ENCODE measurements at regions not wholly inside any gene's neighbourhood (a gene's known extent, or its start where the extent isn't known, plus 50 kb on each side); places are given as distances from the start of the nearest gene placed in this dataset.

DNA sequence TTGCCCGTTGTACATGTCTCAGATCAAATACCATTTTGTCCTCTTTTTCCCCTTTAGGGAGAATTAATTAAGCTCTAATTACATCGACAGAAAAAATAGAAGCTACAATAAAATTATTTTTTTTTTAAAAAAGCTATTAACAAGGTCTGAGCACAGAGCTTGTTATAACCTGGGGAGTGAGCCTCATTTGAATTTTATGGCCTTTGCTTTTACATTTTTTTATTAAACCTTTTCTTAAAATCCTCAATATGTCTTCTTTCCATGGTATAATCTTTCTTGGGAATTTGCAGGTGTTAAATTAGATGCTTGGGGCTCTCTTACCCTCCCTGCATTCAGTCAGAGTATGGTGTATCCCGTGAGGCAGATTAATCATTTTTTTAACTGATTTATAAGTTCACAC is 212.5 kb upstream of the XYLT1 start:
- H3K4me2 ChIP-seq: no peak overlapping the region
- no peaks in the 10 kb centered on the region for H3K27me3 ChIP-seq
- H3K4me3 ChIP-seq: no peak overlapping the region
- H3K4me1 ChIP-seq: no peaks in the 10 kb centered on the region
- no peak for TF ChIP-seq Cebpa-rat (IDR thresholded peaks at IDR 0.05)
- no peaks in the 10 kb centered on the region for H4K20me1 ChIP-seq
- no peaks in the 10 kb centered on the region for H3K36me3 ChIP-seq
- H3K9ac ChIP-seq: no peak overlapping the region
- peaks cover 5 to 18% (median 9%) of the 10 kb centered on the region in 11 experiments; a peak in 16 of 22 replicates for H3K9me3 ChIP-seq (replicated peaks in 1 of 11)
- H3K27ac ChIP-seq: no peak overlapping the region

DNA sequence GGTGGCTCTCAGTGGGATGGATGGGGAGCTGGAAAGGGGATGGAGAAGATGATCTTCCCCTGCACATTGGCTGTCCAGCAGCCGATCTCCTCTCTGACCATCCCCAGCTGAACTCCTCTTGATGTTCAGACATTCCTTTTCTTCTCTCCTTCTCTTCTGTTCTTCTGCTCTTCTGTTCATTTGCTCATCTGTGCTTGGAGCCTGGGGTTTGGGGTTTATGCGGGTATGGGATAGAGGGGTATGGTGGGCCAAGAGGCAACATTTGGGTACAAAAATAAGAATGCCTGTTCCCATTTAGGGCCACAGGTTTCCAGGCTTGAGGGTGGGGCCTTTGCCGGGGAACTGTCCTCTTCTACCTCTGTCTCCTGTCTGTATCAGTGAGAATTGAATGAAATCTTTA is 205.4 kb upstream of the XYLT1 start:
- H3K27me3 ChIP-seq: no peaks in the 10 kb centered on the region
- H4K20me1 ChIP-seq: no peaks in the 10 kb centered on the region
- H3K4me3 ChIP-seq: no peak overlapping the region
- no peak for TF ChIP-seq Cebpa-rat (IDR thresholded peaks at IDR 0.05)
- H3K27ac ChIP-seq: no peak overlapping the region
- peaks cover 5 to 12% (median 9%) of the 10 kb centered on the region in 11 experiments; a peak in 15 of 22 replicates for H3K9me3 ChIP-seq (replicated peaks in 1 of 11)
- H3K4me2 ChIP-seq: no peak overlapping the region
- no peak overlapping the region for H3K9ac ChIP-seq
- H3K36me3 ChIP-seq: no peaks in the 10 kb centered on the region
- H3K4me1 ChIP-seq: no peaks in the 10 kb centered on the region

DNA sequence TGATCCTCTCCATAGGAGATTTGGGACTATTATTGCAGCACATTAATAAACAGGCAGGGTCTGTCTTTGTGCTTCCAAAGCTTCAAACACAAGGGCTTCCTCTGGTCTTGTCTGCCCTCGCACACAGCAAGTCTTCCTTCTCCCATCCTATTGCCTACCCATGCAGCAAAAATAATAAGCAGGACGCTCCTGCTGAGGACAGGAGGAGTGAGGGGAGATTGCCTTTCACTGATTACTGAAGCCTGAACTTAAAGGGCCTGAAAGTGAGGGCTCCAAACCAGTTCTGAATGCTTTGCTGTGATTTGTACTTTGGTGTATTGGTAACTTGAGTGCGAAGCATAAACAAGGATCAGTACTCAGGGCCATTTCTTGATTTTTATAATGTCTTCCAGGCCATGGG is 197.6 kb upstream of the XYLT1 start:
- H3K27ac ChIP-seq: no peak overlapping the region
- H3K36me3 ChIP-seq: no peaks in the 10 kb centered on the region
- no peak for TF ChIP-seq Cebpa-rat (IDR thresholded peaks at IDR 0.05)
- H3K9ac ChIP-seq: no peak overlapping the region
- H3K27me3 ChIP-seq: no peaks in the 10 kb centered on the region
- H4K20me1 ChIP-seq: no peaks in the 10 kb centered on the region
- no peak overlapping the region for H3K4me2 ChIP-seq
- peaks cover 0 to 5% (median 0%) of the 10 kb centered on the region in 10 experiments; a peak in 1 of 20 replicates for H3K4me1 ChIP-seq
- H3K4me3 ChIP-seq: no peak overlapping the region
- peaks cover 0 to 9% (median 0%) of the 10 kb centered on the region in 11 experiments; a peak in 3 of 22 replicates for H3K9me3 ChIP-seq (replicated peaks in 1 of 11)

DNA sequence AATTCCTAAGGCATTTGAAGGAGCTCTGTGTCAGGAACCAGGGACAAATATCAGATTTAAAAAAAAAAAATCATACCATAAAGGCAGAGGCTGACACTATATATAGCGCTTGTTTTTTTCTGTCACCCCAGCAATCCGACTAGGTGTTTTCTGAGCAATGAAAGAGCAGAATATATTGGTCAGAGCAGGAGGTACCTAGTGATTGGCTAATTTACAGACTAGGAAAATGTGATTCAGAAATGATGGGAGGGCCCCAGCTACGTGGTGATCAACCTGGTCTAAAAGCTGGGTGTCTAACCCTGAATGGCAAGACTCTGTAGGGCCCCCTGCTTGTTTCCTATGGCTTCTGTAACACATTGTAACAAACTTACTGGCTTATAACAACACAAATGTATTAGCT is 195.5 kb upstream of the XYLT1 start:
- Histone ChIP-seq H3K27me3 (no peaks in the 10 kb centered on the region), H4K20me1 (no peaks in the 10 kb centered on the region), H3K4me1 (peaks cover 0 to 5% (median 0%) of the 10 kb centered on the region in 10 experiments; a peak in 1 of 20 replicates)

DNA sequence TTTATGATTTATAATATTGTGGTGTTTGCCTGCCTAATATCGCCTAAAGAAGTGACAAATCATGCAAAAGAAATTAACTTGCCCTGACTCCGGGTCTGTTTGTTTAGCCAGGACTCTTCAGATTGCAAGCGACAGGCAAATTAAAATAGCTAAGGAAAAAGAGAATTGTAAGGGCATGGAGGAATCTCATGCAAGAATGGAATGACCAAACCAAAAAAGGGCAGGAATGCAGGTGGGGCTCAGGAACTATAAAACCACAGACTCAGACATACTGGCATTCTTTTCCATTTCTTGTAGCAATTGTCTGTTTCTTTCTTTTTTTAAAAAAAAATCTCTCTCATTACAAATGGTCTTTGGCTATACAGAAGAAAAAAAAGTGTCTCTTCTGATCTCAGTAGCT is 188.1 kb upstream of the XYLT1 start:
- H3K27ac ChIP-seq: no peak overlapping the region
- H3K27me3 ChIP-seq: no peaks in the 10 kb centered on the region
- no peaks in the 10 kb centered on the region for H3K36me3 ChIP-seq
- H3K9me3 ChIP-seq (replicated peaks in 1 of 11): no peaks in the 10 kb centered on the region; a peak in 1 of 22 replicates
- H4K20me1 ChIP-seq: no peaks in the 10 kb centered on the region
- H3K4me3 ChIP-seq: no peak overlapping the region
- H3K9ac ChIP-seq: no peak overlapping the region
- no peak overlapping the region for H3K4me2 ChIP-seq
- TF ChIP-seq Cebpa-rat (IDR thresholded peaks at IDR 0.05): no peak
- no peaks in the 10 kb centered on the region for H3K4me1 ChIP-seq

More for the DNA sequence above, 195.5 kb upstream of the XYLT1 start:
- no peak for TF ChIP-seq Cebpa-rat (IDR thresholded peaks at IDR 0.05)
- Histone ChIP-seq H3K27ac (no peak overlapping the region), H3K9me3 (replicated peaks in 1 of 11) (peaks cover 0 to 9% (median 0%) of the 10 kb centered on the region in 11 experiments; a peak in 3 of 22 replicates), H3K9ac (no peak overlapping the region), H3K36me3 (no peaks in the 10 kb centered on the region), H3K4me2 (no peak overlapping the region), H3K4me3 (no peak overlapping the region)

DNA sequence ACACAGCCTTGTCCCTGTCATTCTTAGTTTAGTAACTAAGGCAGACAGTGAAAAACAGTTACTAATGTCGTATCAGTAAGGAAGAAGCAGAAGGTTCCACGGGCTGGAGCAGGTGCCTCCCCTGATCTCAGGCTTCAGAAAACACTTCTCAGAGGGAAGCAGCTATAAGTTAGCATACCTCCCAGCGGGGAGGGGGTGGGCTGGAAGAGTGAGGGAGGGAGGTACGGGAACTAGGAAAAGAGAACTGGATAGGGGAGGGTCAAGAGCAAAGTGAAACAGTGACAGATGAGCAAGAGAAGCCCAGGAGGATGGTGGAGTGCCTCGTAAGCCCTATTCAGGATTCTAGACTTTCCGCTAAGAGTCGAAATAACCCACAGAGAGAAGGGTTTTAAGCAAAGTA is 186.3 kb upstream of the XYLT1 start:
- no peak overlapping the region for H3K4me2 ChIP-seq
- no peak for TF ChIP-seq Cebpa-rat (IDR thresholded peaks at IDR 0.05)
- H3K9me3 ChIP-seq (replicated peaks in 1 of 11): no peaks in the 10 kb centered on the region; a peak in 1 of 22 replicates
- no peak overlapping the region for H3K4me3 ChIP-seq
- no peaks in the 10 kb centered on the region for H4K20me1 ChIP-seq
- no peak overlapping the region for H3K27ac ChIP-seq
- H3K27me3 ChIP-seq: no peaks in the 10 kb centered on the region
- H3K4me1 ChIP-seq: no peaks in the 10 kb centered on the region
- H3K9ac ChIP-seq: no peak overlapping the region
- no peaks in the 10 kb centered on the region for H3K36me3 ChIP-seq

DNA sequence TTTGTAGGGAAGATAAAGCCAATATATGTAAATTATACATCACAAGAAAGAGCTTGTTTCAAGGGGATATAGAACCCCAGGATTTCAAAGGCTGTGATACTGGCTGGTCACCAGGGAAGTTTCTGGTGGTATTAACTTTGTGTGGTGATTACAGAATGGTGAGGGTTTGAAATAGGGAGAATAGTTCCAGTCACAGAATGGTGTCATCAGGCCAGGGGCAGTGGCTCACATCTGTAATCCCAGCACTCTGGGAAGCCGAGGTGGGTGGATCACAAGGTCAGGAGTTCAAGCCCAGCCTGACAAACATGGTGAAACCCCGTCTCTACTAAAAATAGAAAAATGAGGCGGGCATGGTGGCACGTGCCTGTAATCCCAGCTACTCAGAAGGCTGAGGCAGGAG is 183.8 kb upstream of the XYLT1 start:
- Histone ChIP-seq H3K27ac (no peak overlapping the region), H4K20me1 (no peaks in the 10 kb centered on the region), H3K9ac (no peak overlapping the region), H3K4me3 (no peak overlapping the region), H3K4me1 (peaks cover 0 to 9% (median 6%) of the 10 kb centered on the region in 10 experiments; a peak in 10 of 20 replicates), H3K9me3 (replicated peaks in 1 of 11) (no peaks in the 10 kb centered on the region), H3K27me3 (no peaks in the 10 kb centered on the region), H3K4me2 (no peak overlapping the region), H3K36me3 (no peaks in the 10 kb centered on the region)
- TF ChIP-seq Cebpa-rat (IDR thresholded peaks at IDR 0.05): no peak

DNA sequence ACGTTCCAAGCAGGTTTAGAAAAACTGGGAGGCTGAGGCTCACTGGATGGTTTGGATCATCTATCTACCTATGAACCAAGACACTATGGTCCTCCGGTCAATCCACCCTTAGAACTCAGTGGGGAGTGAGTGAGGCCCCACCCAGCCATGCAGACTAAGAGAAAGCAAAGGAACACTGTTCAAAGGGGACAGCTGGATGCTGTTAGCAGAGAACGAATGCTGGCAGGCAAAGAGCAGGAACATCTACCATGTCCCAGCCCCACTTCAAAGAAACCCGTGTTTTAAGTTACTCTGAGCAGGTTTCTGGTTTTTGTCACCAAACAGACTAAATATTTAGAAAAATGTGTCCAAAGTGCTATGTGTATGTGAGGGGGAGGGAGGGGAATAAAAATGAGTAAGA is 183.4 kb upstream of the XYLT1 start:
- H3K9me3 ChIP-seq (replicated peaks in 1 of 11): no peaks in the 10 kb centered on the region
- H3K4me2 ChIP-seq: no peak overlapping the region
- no peak overlapping the region for H3K9ac ChIP-seq
- no peak overlapping the region for H3K27ac ChIP-seq
- H3K36me3 ChIP-seq: no peaks in the 10 kb centered on the region
- TF ChIP-seq Cebpa-rat (IDR thresholded peaks at IDR 0.05): no peak
- H3K27me3 ChIP-seq: no peaks in the 10 kb centered on the region
- no peaks in the 10 kb centered on the region for H4K20me1 ChIP-seq
- H3K4me3 ChIP-seq: no peak overlapping the region
- peaks cover 0 to 9% (median 6%) of the 10 kb centered on the region in 10 experiments; a peak in 10 of 20 replicates for H3K4me1 ChIP-seq

DNA sequence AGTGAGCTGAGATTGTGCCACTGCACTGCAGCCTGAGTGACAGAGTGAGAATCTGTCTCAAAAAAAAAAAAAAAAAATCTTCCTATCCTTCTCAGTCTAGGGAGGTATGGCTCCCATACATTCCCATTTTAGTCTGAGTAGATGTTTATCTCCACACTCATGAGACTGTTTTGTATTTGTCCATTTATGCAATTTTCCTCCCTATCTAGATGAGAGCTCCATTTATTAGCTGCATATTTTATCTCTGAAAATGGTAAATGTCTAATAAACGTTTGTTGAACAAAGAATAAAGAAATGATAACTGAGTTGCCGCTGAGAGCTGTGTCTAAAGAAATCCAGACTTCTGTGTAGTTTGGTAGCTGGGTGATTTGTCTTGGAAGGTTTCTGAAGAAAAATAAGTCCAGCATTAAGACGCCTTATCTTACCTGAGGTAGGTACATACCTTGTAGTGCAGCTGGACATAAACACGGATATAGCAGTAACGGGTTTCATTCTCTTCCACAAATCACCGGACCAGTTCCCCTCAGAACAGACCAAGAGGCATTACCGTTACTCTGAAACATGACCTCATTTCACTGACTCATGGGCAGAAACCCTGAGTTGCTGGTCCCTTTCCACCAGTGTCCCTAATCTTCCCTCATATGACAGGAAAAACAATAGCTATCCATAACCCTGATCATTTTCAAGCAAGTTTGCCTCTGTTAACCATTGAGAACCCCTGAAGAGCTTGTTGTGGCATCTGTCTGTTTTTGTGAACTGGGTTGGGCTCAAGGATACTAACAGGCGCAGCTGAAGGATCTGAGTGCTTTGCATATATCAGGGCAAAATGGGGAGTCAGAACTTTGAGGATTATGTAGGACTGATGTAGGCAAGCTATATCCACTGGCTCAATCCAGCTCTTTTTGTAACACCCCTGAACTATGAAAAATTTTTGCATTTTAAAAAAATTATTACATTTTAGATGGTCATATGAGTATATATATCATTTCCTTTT is 177.4 kb upstream of the XYLT1 start:
- H3K4me3 ChIP-seq: no peak overlapping the region
- no peak for TF ChIP-seq Cebpa-rat (IDR thresholded peaks at IDR 0.05)
- no peaks in the 10 kb centered on the region for H4K20me1 ChIP-seq
- H3K36me3 ChIP-seq: no peaks in the 10 kb centered on the region
- H3K4me1 ChIP-seq: peaks cover 0 to 9% (median 6%) of the 10 kb centered on the region in 10 experiments; a peak in 10 of 20 replicates
- H3K9me3 ChIP-seq (replicated peaks in 1 of 11): peaks cover 0 to 8% (median 4%) of the 10 kb centered on the region in 11 experiments; a peak in 5 of 22 replicates
- H3K9ac ChIP-seq: no peak overlapping the region
- H3K4me2 ChIP-seq: no peak overlapping the region
- H3K27me3 ChIP-seq: no peaks in the 10 kb centered on the region
- no peak overlapping the region for H3K27ac ChIP-seq
